CD4-positive, alpha-beta T cell treated with Interleukin-17A for 1 hour (primary cell): ENCODE measurements at regions not wholly inside any gene's neighbourhood (a gene's known extent, or its start where the extent isn't known, plus 50 kb on each side); places are given as distances from the start of the nearest gene placed in this dataset.
"Not testable (repeated sequence)": the region's sequence is repeated elsewhere in the genome, so short reads cannot be mapped to it uniquely, and the experiment has no call there.

ENCODE experiments used
- DNase-seq: peaks from one replicate; pipeline ENCODE4 v3.0.0-alpha.2; 2020

- not testable (repeated sequence) for DNase-seq
These were observed 474.2 kb upstream of the MDGA2 start for GRCh38 chr14:48149624-48150023.

- no peak for DNase-seq
These were observed 465.4 kb upstream of the MDGA2 start for GRCh38 chr14:48140804-48141203.

- DNase-seq: no peak
These were observed 454.1 kb upstream of the MDGA2 start for GRCh38 chr14:48129472-48129871.

GRCh38 chr14:48127674-48128073 lies 452.3 kb upstream of the MDGA2 start:
- DNase-seq: no peak

- DNase-seq: no peak
These were observed 450.2 kb upstream of the MDGA2 start for GRCh38 chr14:48125654-48126053.

- DNase-seq: no peak
These were observed 438.3 kb upstream of the MDGA2 start for GRCh38 chr14:48113713-48114112.

- DNase-seq: no peak
These were observed 435.7 kb upstream of the MDGA2 start for GRCh38 chr14:48111151-48111550.

- no peak for DNase-seq
These were observed 432.2 kb upstream of the MDGA2 start for GRCh38 chr14:48107646-48108045.

GRCh38 chr14:48096897-48097296 lies 421.5 kb upstream of the MDGA2 start:
- DNase-seq: no peak

- DNase-seq: no peak
These were observed 411.1 kb upstream of the MDGA2 start for GRCh38 chr14:48086516-48086915.

- no peak for DNase-seq
These were observed 400.1 kb upstream of the MDGA2 start for GRCh38 chr14:48075487-48075886.

GRCh38 chr14:48052973-48053372 lies 377.6 kb upstream of the MDGA2 start:
- no peak for DNase-seq

- DNase-seq: no peak
These were observed 360.4 kb upstream of the MDGA2 start for GRCh38 chr14:48035836-48036235.

GRCh38 chr14:48027115-48027514 lies 351.7 kb upstream of the MDGA2 start:
- DNase-seq: no peak

GRCh38 chr14:48023881-48024280 lies 348.5 kb upstream of the MDGA2 start:
- no peak for DNase-seq

- not testable (repeated sequence) for DNase-seq
These were observed 336.1 kb upstream of the MDGA2 start for GRCh38 chr14:48011484-48011883.

- DNase-seq: no peak
These were observed 333.2 kb upstream of the MDGA2 start for GRCh38 chr14:48008646-48009045.

GRCh38 chr14:48005986-48006385 lies 330.6 kb upstream of the MDGA2 start:
- no peak for DNase-seq

GRCh38 chr14:47993883-47994282 lies 318.5 kb upstream of the MDGA2 start:
- no peak for DNase-seq

- DNase-seq: no peak
These were observed 312.8 kb upstream of the MDGA2 start for GRCh38 chr14:47988175-47988574.

GRCh38 chr14:47978871-47979270 lies 303.5 kb upstream of the MDGA2 start:
- no peak for DNase-seq

- DNase-seq: no peak
These were observed 300.7 kb upstream of the MDGA2 start for GRCh38 chr14:47976139-47976538.

- no peak for DNase-seq
These were observed 290.8 kb upstream of the MDGA2 start for GRCh38 chr14:47966076-47966810.

- DNase-seq: no peak
These were observed 286.2 kb upstream of the MDGA2 start for GRCh38 chr14:47961634-47962033.

GRCh38 chr14:47959740-47960139 lies 284.3 kb upstream of the MDGA2 start:
- no peak for DNase-seq
